K562 (cell line): ENCODE measurements at regions not wholly inside any gene's neighbourhood (a gene's known extent, or its start where the extent isn't known, plus 50 kb on each side); places are given as distances from the start of the nearest gene placed in this dataset.

ENCODE experiments used
- ATAC-seq: fragments of 200-7000 bp; cut with Tn5 transposase; 3 replicates; pipeline ENCODE4 v1.9.1; 2020; ENCODE audit warnings: moderate library complexity
- BruUV-seq: library from RNA; stranded (reverse); fragments of 400-500 nt; replicated peaks from 2 replicates; lab custom pipeline; 2021; lab: Mats Ljungman, UMichigan
- CTCF ChIA-PET: fragments of 300-600 bp; formaldehyde crosslinking; extraction: SDS; loops from one replicate; lab custom pipeline; 2021; ENCODE audit warnings: low intra/inter-chr PET ratio; lab: Yijun Ruan, JAX
- POLR2A ChIA-PET: fragments of 300-600, 350-650 bp; sonication (Branson Sonifier 250); formaldehyde crosslinking; extraction: SDS; loops from one replicate; lab custom pipeline; 2021; ENCODE audit warnings: antibody characterized with exemption, inconsistent platforms; lab: Yijun Ruan, JAX
- DNase-seq, 4 experiments: peaks; one replicate each; pipeline versions ENCODE4 v3.0.0 to v3.0.0-alpha.2; 2011 to 2018; ENCODE audit warnings: low spot score in 3 of 4, mixed read lengths in 3 of 4; ENCODE audit errors: extremely low read depth in 1 of 4
- FAIRE-seq: peaks from 2 replicates; lab custom pipeline; 2011; peaks lifted over from hg19 to GRCh38; lab: Jason Lieb, UNC
- H2AFZ ChIP-seq: 2 replicates; pipeline ENCODE4 v1.6.0; 2011; ENCODE audit warnings: low read depth, low read length, control low read depth, inconsistent platforms
- H3K27ac ChIP-seq: fragments of 200-600 bp; 3 replicates; pipeline ENCODE4 v1.8.0; 2011; ENCODE audit warnings: low read depth, mild to moderate bottlenecking, control low read depth, inconsistent platforms, low read length, moderate library complexity, mixed read lengths; ENCODE audit errors: extremely low read depth
- H3K27me3 ChIP-seq, 2 experiments: fragments of 300-600 bp in 1 of 2; 2 replicates in 1 of 2; 3 replicates in 1 of 2; pipeline versions ENCODE4 v1.6.0 to v1.8.0; 2011; ENCODE audit warnings: inconsistent platforms in 2 of 2, low read length in 2 of 2, mild to moderate bottlenecking in 1 of 2, mixed read lengths in 1 of 2, moderate library complexity in 1 of 2; ENCODE audit not compliant: control insufficient read depth in 2 of 2, insufficient read depth in 2 of 2
- H3K36me3 ChIP-seq: fragments of 300-600 bp; 3 replicates; pipeline ENCODE4 v1.8.0; 2011; ENCODE audit warnings: mild to moderate bottlenecking, low read length, inconsistent platforms; ENCODE audit not compliant: control insufficient read depth, insufficient read depth
- H3K4me1 ChIP-seq, 2 experiments: fragments of 200-600 bp in 1 of 2; replicated peaks in 1 of 2; 2 replicates in 1 of 2; 3 replicates in 1 of 2; pipeline versions ENCODE4 v1.5.1 to v1.8.0; 2011; ENCODE audit warnings: inconsistent platforms in 2 of 2, low read length in 2 of 2, mild to moderate bottlenecking in 1 of 2, mixed read lengths in 1 of 2, moderate library complexity in 1 of 2; ENCODE audit not compliant: control insufficient read depth in 2 of 2, insufficient read depth in 2 of 2
- H3K4me2 ChIP-seq: 2 replicates; pipeline ENCODE4 v1.6.1; 2011; ENCODE audit warnings: low read length, control low read depth, inconsistent platforms, mixed read lengths; ENCODE audit not compliant: insufficient read depth
- H3K4me3 ChIP-seq: fragments of 200-600 bp; sonication (generic), shearing (Covaris generic); 2 replicates; pipeline ENCODE4 v1.5.1; 2016; ENCODE audit warnings: control low read depth, inconsistent platforms
- H3K79me2 ChIP-seq: fragments of 200-600 bp; 3 replicates; pipeline ENCODE4 v1.8.0; 2011; ENCODE audit warnings: low read length, inconsistent platforms; ENCODE audit not compliant: control insufficient read depth, insufficient read depth
- H3K9ac ChIP-seq, 2 experiments: 2 replicates each; pipeline versions ENCODE4 v1.6.0 to v1.6.1; 2011; ENCODE audit warnings: low read depth in 2 of 2, low read length in 2 of 2, control low read depth in 1 of 2, inconsistent platforms in 1 of 2, mild to moderate bottlenecking in 1 of 2, mixed read lengths in 1 of 2; ENCODE audit not compliant: insufficient read depth in 1 of 2
- H3K9me1 ChIP-seq: one replicate; pipeline ENCODE4 v1.6.0; 2011; ENCODE audit warnings: inconsistent platforms, mild to moderate bottlenecking, low read length, moderate library complexity; ENCODE audit not compliant: control insufficient read depth, insufficient read depth
- H3K9me3 ChIP-seq: replicated peaks from 2 replicates; pipeline ENCODE4 v1.5.1; 2011; ENCODE audit warnings: low read depth, low read length, inconsistent platforms; ENCODE audit not compliant: control insufficient read depth, insufficient read depth
- H4K20me1 ChIP-seq: replicated peaks from 2 replicates; pipeline ENCODE4 v1.6.1; 2011; ENCODE audit warnings: low read length, inconsistent platforms, mixed read lengths; ENCODE audit not compliant: control insufficient read depth, insufficient read depth
- FOXK1 ChIP-seq: sonication (generic); formaldehyde crosslinking; IDR thresholded peaks from 2 replicates; pipeline ENCODE4 v1.8.0; 2022; ENCODE audit warnings: missing genetic modification reagents, mild to moderate bottlenecking, borderline replicate concordance
- GTF2E2 ChIP-seq: fragments of 200-800 bp; sonication (Bioruptor generic); IDR thresholded peaks from 2 replicates; pipeline ENCODE4 v1.6.1; 2016; ENCODE audit warnings: missing genetic modification characterization, missing compliant biosample characterization
- SIX5 ChIP-seq, 2 experiments: IDR thresholded peaks; 2 replicates each; pipeline ENCODE4 v1.6.1; 2011; ENCODE audit warnings: low read length in 2 of 2, borderline replicate concordance in 1 of 2, low read depth in 1 of 2, mild to moderate bottlenecking in 1 of 2, moderate library complexity in 1 of 2; ENCODE audit not compliant: insufficient read depth in 1 of 2
- TGIF2 ChIP-seq: sonication (generic); formaldehyde crosslinking; IDR thresholded peaks from 2 replicates; pipeline ENCODE4 v1.8.1; 2022; ENCODE audit warnings: mild to moderate bottlenecking, missing genetic modification reagents, moderate library complexity
- TSC22D4 ChIP-seq: fragments of 450-650 bp; IDR thresholded peaks from 2 replicates; pipeline ENCODE4 v1.6.1; 2016; ENCODE audit warnings: missing genetic modification characterization, missing biosample characterization, control low read depth
- ZNF354B ChIP-seq: fragments of 250-450 bp; sonication (Bioruptor Pico); IDR thresholded peaks from 2 replicates; pipeline ENCODE4 v1.4.0; 2020
- ZNF431 ChIP-seq: sonication (generic); formaldehyde crosslinking; IDR thresholded peaks from 2 replicates; pipeline ENCODE4 v1.8.0; 2022; ENCODE audit warnings: mild to moderate bottlenecking, missing genetic modification reagents
- ZNF639 ChIP-seq, 2 experiments: fragments of 200-800 bp in 1 of 2; sonication (Bioruptor generic) in 1 of 2; sonication (generic) in 1 of 2; formaldehyde crosslinking in 1 of 2; IDR thresholded peaks in 1 of 2; conservative IDR thresholded peaks in 1 of 2; 2 replicates each; pipeline versions ENCODE4 v1.5.0 to v1.6.1; 2016 to 2020; ENCODE audit warnings: missing compliant biosample characterization in 1 of 2, missing genetic modification characterization in 1 of 2, missing genetic modification reagents in 1 of 2
- ZSCAN32 ChIP-seq: fragments of 450-650 bp; formaldehyde crosslinking; IDR thresholded peaks from 2 replicates; pipeline ENCODE4 v1.4.0; 2020; ENCODE audit warnings: mild to moderate bottlenecking, moderate library complexity
- WGBS: fragments of 100-300 bp; shearing (Covaris generic); methylation state at CpG from one replicate; pipeline ENCODE4 v1.1.6; 2016; ENCODE audit warnings: low coverage, mixed read lengths; ENCODE audit not compliant: insufficient coverage; ENCODE audit errors: missing lambda C conversion rate; 5-methylcytosine and 5-hydroxymethylcytosine counted together
- in situ Hi-C: fragments of 300-500 bp; cut with MboI; formaldehyde crosslinking; loops from 4 replicates; pipeline ENCODE4 v1.15.0; 2018; ENCODE audit warnings: inconsistent platforms, mixed read lengths
- intact Hi-C: fragments of 100-400 bp; cut with micrococcal nuclease; formaldehyde crosslinking; loops from 2 replicates; pipeline ENCODE4 v1.14.2; 2022
- TF ChIP-seq, protein P1 (sequence below): fragments of 200-600 bp; sonication (generic); IDR thresholded peaks from one replicate; pipeline ENCODE4 v1.6.1; 2012; ENCODE audit warnings: mild to moderate bottlenecking, low read depth, low read length, inconsistent platforms

- H3K79me2 ChIP-seq = no peaks in the 10 kb centered on the region
- in situ Hi-C loops = no loop called here
- H3K36me3 ChIP-seq = no peaks in the 10 kb centered on the region
- no TSS peak for BruUV-seq
- no peak overlapping the region for H3K27ac ChIP-seq
- H3K9ac ChIP-seq = no peak overlapping the region
- H3K9me3 ChIP-seq = no peaks in the 10 kb centered on the region
- peaks cover 5 to 8% of the 10 kb centered on the region in 2 experiments; a peak in 2 of 5 replicates for H3K27me3 ChIP-seq
- no peak overlapping the region for H2AFZ ChIP-seq
- intact Hi-C loops = no loop called here
- H3K4me1 ChIP-seq = no peaks in the 10 kb centered on the region
- no peaks in the 10 kb centered on the region for H3K9me1 ChIP-seq
- ChIA-PET POLR2A (no interaction called here), CTCF (no interaction called here)
- no peak for FAIRE-seq
- no peaks in the 10 kb centered on the region for H4K20me1 ChIP-seq
- 0% methylated on average over 7 of the region's 7 CpGs for WGBS
- no peak for DNase-seq
- H3K4me3 ChIP-seq = no peak overlapping the region
- no peak overlapping the region for H3K4me2 ChIP-seq
- no peak for ATAC-seq
- TF ChIP-seq TSC22D4 (tag) (no peak), ZNF639 (CRISPR knock-in tag; conservative IDR thresholded peaks at IDR 0.05 in 1 of 2, IDR thresholded peaks at IDR 0.05 in 1 of 2) (no peak), ZNF354B (CRISPR knock-in tag) (no peak), FOXK1 (CRISPR knock-in tag) (no peak), ZNF431 (CRISPR knock-in tag) (no peak), SIX5 (IDR thresholded peaks at IDR 0.05; ENCODE audit: borderline replicate concordance in 1 of 2, insufficient read depth in 1 of 2, low read depth in 1 of 2, low read length in 2 of 2) (no peak), TGIF2 (no peak), ZSCAN32 (no peak), GTF2E2 (no peak)
- TF ChIP-seq, protein P1, sequence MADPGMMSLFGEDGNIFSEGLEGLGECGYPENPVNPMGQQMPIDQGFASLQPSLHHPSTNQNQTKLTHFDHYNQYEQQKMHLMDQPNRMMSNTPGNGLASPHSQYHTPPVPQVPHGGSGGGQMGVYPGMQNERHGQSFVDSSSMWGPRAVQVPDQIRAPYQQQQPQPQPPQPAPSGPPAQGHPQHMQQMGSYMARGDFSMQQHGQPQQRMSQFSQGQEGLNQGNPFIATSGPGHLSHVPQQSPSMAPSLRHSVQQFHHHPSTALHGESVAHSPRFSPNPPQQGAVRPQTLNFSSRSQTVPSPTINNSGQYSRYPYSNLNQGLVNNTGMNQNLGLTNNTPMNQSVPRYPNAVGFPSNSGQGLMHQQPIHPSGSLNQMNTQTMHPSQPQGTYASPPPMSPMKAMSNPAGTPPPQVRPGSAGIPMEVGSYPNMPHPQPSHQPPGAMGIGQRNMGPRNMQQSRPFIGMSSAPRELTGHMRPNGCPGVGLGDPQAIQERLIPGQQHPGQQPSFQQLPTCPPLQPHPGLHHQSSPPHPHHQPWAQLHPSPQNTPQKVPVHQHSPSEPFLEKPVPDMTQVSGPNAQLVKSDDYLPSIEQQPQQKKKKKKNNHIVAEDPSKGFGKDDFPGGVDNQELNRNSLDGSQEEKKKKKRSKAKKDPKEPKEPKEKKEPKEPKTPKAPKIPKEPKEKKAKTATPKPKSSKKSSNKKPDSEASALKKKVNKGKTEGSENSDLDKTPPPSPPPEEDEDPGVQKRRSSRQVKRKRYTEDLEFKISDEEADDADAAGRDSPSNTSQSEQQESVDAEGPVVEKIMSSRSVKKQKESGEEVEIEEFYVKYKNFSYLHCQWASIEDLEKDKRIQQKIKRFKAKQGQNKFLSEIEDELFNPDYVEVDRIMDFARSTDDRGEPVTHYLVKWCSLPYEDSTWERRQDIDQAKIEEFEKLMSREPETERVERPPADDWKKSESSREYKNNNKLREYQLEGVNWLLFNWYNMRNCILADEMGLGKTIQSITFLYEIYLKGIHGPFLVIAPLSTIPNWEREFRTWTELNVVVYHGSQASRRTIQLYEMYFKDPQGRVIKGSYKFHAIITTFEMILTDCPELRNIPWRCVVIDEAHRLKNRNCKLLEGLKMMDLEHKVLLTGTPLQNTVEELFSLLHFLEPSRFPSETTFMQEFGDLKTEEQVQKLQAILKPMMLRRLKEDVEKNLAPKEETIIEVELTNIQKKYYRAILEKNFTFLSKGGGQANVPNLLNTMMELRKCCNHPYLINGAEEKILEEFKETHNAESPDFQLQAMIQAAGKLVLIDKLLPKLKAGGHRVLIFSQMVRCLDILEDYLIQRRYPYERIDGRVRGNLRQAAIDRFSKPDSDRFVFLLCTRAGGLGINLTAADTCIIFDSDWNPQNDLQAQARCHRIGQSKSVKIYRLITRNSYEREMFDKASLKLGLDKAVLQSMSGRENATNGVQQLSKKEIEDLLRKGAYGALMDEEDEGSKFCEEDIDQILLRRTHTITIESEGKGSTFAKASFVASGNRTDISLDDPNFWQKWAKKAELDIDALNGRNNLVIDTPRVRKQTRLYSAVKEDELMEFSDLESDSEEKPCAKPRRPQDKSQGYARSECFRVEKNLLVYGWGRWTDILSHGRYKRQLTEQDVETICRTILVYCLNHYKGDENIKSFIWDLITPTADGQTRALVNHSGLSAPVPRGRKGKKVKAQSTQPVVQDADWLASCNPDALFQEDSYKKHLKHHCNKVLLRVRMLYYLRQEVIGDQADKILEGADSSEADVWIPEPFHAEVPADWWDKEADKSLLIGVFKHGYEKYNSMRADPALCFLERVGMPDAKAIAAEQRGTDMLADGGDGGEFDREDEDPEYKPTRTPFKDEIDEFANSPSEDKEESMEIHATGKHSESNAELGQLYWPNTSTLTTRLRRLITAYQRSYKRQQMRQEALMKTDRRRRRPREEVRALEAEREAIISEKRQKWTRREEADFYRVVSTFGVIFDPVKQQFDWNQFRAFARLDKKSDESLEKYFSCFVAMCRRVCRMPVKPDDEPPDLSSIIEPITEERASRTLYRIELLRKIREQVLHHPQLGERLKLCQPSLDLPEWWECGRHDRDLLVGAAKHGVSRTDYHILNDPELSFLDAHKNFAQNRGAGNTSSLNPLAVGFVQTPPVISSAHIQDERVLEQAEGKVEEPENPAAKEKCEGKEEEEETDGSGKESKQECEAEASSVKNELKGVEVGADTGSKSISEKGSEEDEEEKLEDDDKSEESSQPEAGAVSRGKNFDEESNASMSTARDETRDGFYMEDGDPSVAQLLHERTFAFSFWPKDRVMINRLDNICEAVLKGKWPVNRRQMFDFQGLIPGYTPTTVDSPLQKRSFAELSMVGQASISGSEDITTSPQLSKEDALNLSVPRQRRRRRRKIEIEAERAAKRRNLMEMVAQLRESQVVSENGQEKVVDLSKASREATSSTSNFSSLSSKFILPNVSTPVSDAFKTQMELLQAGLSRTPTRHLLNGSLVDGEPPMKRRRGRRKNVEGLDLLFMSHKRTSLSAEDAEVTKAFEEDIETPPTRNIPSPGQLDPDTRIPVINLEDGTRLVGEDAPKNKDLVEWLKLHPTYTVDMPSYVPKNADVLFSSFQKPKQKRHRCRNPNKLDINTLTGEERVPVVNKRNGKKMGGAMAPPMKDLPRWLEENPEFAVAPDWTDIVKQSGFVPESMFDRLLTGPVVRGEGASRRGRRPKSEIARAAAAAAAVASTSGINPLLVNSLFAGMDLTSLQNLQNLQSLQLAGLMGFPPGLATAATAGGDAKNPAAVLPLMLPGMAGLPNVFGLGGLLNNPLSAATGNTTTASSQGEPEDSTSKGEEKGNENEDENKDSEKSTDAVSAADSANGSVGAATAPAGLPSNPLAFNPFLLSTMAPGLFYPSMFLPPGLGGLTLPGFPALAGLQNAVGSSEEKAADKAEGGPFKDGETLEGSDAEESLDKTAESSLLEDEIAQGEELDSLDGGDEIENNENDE = no peak
Observed at GRCh38 chr10:1928606-1929005, 191.3 kb upstream of the ADARB2 start.
